Suprapubic skin (tissue), 3 donors: ENCODE measurements at regions not wholly inside any gene's neighbourhood (a gene's known extent, or its start where the extent isn't known, plus 50 kb on each side); places are given as distances from the start of the nearest gene placed in this dataset.

Experiments used
- EP300 ChIP-seq: sonication (generic); formaldehyde crosslinking; IDR thresholded peaks from one replicate; pipeline ENCODE4 v1.6.1; 2017; ENCODE audit warnings: antibody characterized with exemption
- POLR2A ChIP-seq, 2 donors: fragments of 450-650 bp; IDR thresholded peaks; one replicate each; pipeline ENCODE4 v1.6.1; 2017; ENCODE audit warnings: antibody characterized with exemption in 2 of 2, mild to moderate bottlenecking in 2 of 2, moderate library complexity in 2 of 2
- TF ChIP-seq, protein P1 (sequence below), 2 donors: fragments of 200-600 bp in 1 of 2; fragments of 450-650 bp in 1 of 2; sonication (generic) in 1 of 2; IDR thresholded peaks; one replicate each; pipeline ENCODE4 v1.5.1; 2016 to 2019; ENCODE audit warnings: antibody characterized with exemption in 2 of 2, mild to moderate bottlenecking in 1 of 2, moderate library complexity in 1 of 2

DNA sequence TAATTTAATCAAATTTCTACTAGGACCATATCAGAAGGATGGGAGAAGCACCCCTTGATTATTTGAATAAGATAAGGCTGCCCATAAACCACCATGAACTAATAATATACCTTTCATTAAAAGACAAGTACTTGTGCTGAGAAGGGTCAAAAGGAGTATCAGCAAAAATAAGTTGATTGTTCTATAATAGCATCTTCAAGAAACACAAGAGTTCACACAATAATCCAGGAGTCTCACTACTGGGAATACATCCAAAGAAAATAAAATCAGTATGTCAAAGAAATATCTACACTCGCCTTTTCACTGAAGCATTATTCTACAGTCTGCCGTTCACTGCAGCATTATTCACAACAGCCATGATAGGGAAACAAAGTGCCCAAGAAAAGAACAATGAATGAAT is 1310.1 kb upstream of the PCDH9 start:
- TF ChIP-seq, protein P1, sequence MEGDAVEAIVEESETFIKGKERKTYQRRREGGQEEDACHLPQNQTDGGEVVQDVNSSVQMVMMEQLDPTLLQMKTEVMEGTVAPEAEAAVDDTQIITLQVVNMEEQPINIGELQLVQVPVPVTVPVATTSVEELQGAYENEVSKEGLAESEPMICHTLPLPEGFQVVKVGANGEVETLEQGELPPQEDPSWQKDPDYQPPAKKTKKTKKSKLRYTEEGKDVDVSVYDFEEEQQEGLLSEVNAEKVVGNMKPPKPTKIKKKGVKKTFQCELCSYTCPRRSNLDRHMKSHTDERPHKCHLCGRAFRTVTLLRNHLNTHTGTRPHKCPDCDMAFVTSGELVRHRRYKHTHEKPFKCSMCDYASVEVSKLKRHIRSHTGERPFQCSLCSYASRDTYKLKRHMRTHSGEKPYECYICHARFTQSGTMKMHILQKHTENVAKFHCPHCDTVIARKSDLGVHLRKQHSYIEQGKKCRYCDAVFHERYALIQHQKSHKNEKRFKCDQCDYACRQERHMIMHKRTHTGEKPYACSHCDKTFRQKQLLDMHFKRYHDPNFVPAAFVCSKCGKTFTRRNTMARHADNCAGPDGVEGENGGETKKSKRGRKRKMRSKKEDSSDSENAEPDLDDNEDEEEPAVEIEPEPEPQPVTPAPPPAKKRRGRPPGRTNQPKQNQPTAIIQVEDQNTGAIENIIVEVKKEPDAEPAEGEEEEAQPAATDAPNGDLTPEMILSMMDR (IDR thresholded peaks at IDR 0.05): no peak
- TF ChIP-seq EP300 (no peak), POLR2A (IDR thresholded peaks at IDR 0.05) (no peak)
